Liver (tissue), 8 donors: ENCODE measurements at regions not wholly inside any gene's neighbourhood (a gene's known extent, or its start where the extent isn't known, plus 50 kb on each side); places are given as distances from the start of the nearest gene placed in this dataset.

Experiments
- DNase-seq: peaks from one replicate; pipeline ENCODE4 v3.0.0-alpha.2; 2017; ENCODE audit warnings: low spot score
- H3K27ac ChIP-seq, 2 donors: one replicate each; pipeline ENCODE4 v1.7.0; 2013; ENCODE audit warnings: inconsistent platforms in 2 of 2, low read length in 2 of 2, control low read depth in 1 of 2, low read depth in 1 of 2, mild to moderate bottlenecking in 1 of 2
- H3K27me3 ChIP-seq, 4 donors: one replicate each; pipeline versions ENCODE4 v1.6.1 to v1.7.0; 2013; ENCODE audit warnings: low read length in 3 of 4, inconsistent platforms in 1 of 4, mild to moderate bottlenecking in 1 of 4, moderate library complexity in 1 of 4; ENCODE audit not compliant: control insufficient read depth in 4 of 4, insufficient read depth in 4 of 4
- H3K36me3 ChIP-seq, 4 donors: one replicate each; pipeline versions ENCODE4 v1.6.1 to v1.7.0; 2013; ENCODE audit warnings: low read length in 3 of 4, mild to moderate bottlenecking in 3 of 4, low read depth in 1 of 4, moderate library complexity in 1 of 4; ENCODE audit not compliant: control insufficient read depth in 4 of 4, insufficient read depth in 3 of 4
- H3K4me1 ChIP-seq, 4 donors: one replicate each; pipeline versions ENCODE4 v1.6.1 to v1.7.0; 2013; ENCODE audit warnings: low read length in 3 of 4, mild to moderate bottlenecking in 3 of 4, moderate library complexity in 1 of 4; ENCODE audit not compliant: control insufficient read depth in 4 of 4, insufficient read depth in 4 of 4
- H3K4me3 ChIP-seq, 3 donors: one replicate each; pipeline versions ENCODE4 v1.6.1 to v1.7.0; 2013; ENCODE audit warnings: low read length in 3 of 3, control low read depth in 1 of 3, low read depth in 1 of 3, mild to moderate bottlenecking in 1 of 3
- H3K9ac ChIP-seq, 2 donors: one replicate each; pipeline ENCODE4 v1.7.0; 2013; ENCODE audit warnings: low read length in 2 of 2, mild to moderate bottlenecking in 2 of 2, moderate library complexity in 2 of 2, control low read depth in 1 of 2, low read depth in 1 of 2
- H3K9me3 ChIP-seq, 4 donors: one replicate each; pipeline versions ENCODE4 v1.6.1 to v1.7.0; 2013; ENCODE audit warnings: low read length in 3 of 4; ENCODE audit not compliant: control insufficient read depth in 4 of 4
- ATF3 ChIP-seq: IDR thresholded peaks from 2 replicates; pipeline ENCODE4 v1.6.1; 2016; ENCODE audit warnings: antibody characterized with exemption
- EGR1 ChIP-seq, 2 donors: IDR thresholded peaks; 2 replicates each; pipeline ENCODE4 v1.6.1; 2016 to 2018; ENCODE audit warnings: antibody characterized with exemption in 2 of 2, low read depth in 2 of 2
- FOXA1 ChIP-seq: IDR thresholded peaks from 2 replicates; pipeline ENCODE4 v1.6.1; 2016; ENCODE audit warnings: antibody characterized with exemption
- HNF4G ChIP-seq: IDR thresholded peaks from 2 replicates; pipeline ENCODE4 v1.6.1; 2016; ENCODE audit warnings: antibody characterized with exemption
- JUND ChIP-seq, 2 donors: IDR thresholded peaks; 2 replicates each; pipeline ENCODE4 v1.6.1; 2016; ENCODE audit warnings: antibody characterized with exemption in 2 of 2
- RAD21 ChIP-seq, 2 donors: IDR thresholded peaks; 2 replicates each; pipeline ENCODE4 v1.6.1; 2016; ENCODE audit warnings: antibody characterized with exemption in 2 of 2, mild to moderate bottlenecking in 2 of 2
- REST ChIP-seq: IDR thresholded peaks from 2 replicates; pipeline ENCODE4 v1.6.1; 2016; ENCODE audit warnings: antibody characterized with exemption, mild to moderate bottlenecking
- SP1 ChIP-seq: IDR thresholded peaks from 2 replicates; pipeline ENCODE4 v1.6.1; 2018; ENCODE audit warnings: antibody characterized with exemption, mild to moderate bottlenecking
- TAF1 ChIP-seq: conservative IDR thresholded peaks from 2 replicates; pipeline ENCODE4 v1.6.1; 2016; ENCODE audit warnings: antibody characterized with exemption, mild to moderate bottlenecking
- YY1 ChIP-seq: IDR thresholded peaks from 2 replicates; pipeline ENCODE4 v1.6.1; 2016; ENCODE audit warnings: antibody characterized with exemption, mild to moderate bottlenecking
- WGBS: extraction: QIAGEN DNeasy Blood & Tissue Kit; methylation state at CpG from one replicate; pipeline ENCODE4 v1.1.7; 2013; 5-methylcytosine and 5-hydroxymethylcytosine counted together
- TF ChIP-seq, protein P1 (sequence below): IDR thresholded peaks from 2 replicates; pipeline ENCODE4 v1.6.1; 2016; ENCODE audit warnings: antibody characterized with exemption
- TF ChIP-seq, protein P2 (sequence below): fragments of 150-350 bp; IDR thresholded peaks from 2 replicates; pipeline ENCODE4 v1.5.1; 2017; ENCODE audit warnings: improper control_type of control experiment, low read depth, low read length; ENCODE audit not compliant: missing input control
- TF ChIP-seq, protein P3 (sequence below): IDR thresholded peaks from 2 replicates; pipeline ENCODE4 v1.6.1; 2016; ENCODE audit warnings: antibody characterized with exemption
- donor health status: healthy.
- donor health status: healthy.
- donor health status: healthy.
- donor health status: healthy.
- donor health status: healthy.

DNA sequence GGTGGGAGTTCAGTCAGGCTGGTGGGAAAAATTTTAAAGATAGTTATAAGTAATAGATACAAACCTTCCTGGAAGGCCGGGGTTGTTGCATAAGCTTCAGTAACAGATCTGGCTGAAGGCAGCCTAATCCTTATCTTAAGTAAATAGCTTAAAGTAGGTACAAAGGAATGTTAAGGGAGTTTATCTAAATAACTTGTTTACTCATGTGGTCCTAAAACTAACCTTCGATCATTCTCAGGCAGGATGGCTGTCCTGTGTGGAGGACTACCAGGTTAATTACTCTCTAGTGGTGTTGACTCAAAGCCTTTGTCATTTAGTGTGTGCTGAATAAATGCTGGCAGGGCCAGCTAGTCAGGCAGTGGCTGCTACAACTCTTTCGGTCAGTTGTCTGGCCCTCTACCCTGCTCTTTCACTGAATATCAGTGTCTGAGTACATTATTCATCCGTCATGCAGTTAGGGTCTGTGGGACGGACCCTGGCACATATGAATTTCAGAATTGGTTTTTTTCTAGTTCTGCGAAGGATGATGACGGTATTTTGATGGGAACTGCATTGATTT, 131.6 kb upstream of the TAB2 start:
- Histone ChIP-seq H3K9ac (no peak overlapping the region), H3K4me3 (no peak overlapping the region), H3K4me1 (no peaks in the 10 kb centered on the region), H3K27me3 (no peaks in the 10 kb centered on the region), H3K36me3 (no peaks in the 10 kb centered on the region), H3K9me3 (peaks cover 0 to 6% (median 3%) of the 10 kb centered on the region in 4 donors), H3K27ac (no peak overlapping the region)
- TF ChIP-seq FOXA1 (no peak), YY1 (no peak), SP1 (no peak), JUND (IDR thresholded peaks at IDR 0.05) (no peak), TAF1 (no peak), RAD21 (IDR thresholded peaks at IDR 0.05) (no peak), REST (no peak), ATF3 (no peak), HNF4G (no peak)
- TF ChIP-seq, protein P1, sequence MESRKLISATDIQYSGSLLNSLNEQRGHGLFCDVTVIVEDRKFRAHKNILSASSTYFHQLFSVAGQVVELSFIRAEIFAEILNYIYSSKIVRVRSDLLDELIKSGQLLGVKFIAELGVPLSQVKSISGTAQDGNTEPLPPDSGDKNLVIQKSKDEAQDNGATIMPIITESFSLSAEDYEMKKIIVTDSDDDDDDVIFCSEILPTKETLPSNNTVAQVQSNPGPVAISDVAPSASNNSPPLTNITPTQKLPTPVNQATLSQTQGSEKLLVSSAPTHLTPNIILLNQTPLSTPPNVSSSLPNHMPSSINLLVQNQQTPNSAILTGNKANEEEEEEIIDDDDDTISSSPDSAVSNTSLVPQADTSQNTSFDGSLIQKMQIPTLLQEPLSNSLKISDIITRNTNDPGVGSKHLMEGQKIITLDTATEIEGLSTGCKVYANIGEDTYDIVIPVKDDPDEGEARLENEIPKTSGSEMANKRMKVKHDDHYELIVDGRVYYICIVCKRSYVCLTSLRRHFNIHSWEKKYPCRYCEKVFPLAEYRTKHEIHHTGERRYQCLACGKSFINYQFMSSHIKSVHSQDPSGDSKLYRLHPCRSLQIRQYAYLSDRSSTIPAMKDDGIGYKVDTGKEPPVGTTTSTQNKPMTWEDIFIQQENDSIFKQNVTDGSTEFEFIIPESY, result no peak
- TF ChIP-seq, protein P2, sequence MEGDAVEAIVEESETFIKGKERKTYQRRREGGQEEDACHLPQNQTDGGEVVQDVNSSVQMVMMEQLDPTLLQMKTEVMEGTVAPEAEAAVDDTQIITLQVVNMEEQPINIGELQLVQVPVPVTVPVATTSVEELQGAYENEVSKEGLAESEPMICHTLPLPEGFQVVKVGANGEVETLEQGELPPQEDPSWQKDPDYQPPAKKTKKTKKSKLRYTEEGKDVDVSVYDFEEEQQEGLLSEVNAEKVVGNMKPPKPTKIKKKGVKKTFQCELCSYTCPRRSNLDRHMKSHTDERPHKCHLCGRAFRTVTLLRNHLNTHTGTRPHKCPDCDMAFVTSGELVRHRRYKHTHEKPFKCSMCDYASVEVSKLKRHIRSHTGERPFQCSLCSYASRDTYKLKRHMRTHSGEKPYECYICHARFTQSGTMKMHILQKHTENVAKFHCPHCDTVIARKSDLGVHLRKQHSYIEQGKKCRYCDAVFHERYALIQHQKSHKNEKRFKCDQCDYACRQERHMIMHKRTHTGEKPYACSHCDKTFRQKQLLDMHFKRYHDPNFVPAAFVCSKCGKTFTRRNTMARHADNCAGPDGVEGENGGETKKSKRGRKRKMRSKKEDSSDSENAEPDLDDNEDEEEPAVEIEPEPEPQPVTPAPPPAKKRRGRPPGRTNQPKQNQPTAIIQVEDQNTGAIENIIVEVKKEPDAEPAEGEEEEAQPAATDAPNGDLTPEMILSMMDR, result no peak
- TF ChIP-seq, protein P3, sequence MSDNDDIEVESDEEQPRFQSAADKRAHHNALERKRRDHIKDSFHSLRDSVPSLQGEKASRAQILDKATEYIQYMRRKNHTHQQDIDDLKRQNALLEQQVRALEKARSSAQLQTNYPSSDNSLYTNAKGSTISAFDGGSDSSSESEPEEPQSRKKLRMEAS, result no peak
- 83% methylated on average over 7 of the region's 7 CpGs for WGBS
- DNase-seq, result no peak

DNA sequence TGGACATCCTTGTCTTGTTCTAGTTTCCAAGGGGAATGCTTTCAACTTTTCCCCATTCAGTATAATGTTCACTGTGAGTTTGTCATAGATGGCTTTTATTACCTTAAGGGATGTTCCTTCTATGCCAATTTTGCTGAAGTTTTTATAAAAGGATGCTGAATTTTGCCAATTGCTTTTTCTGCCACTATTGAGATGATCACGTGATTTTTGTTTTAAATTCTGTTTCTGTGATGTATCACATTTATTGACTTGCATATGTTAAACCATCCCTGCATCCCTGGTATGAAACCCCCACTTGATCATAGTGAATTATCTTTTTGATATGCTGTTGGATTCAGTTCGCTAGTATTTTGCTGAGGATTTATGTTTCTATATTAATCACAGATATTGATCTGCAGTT, 130.6 kb upstream of the TAB2 start:
- no peak for DNase-seq
- H3K9ac ChIP-seq, result no peak overlapping the region
- no peaks in the 10 kb centered on the region for H3K4me1 ChIP-seq
- H3K4me3 ChIP-seq, result no peak overlapping the region
- H3K27me3 ChIP-seq, result no peaks in the 10 kb centered on the region
- H3K36me3 ChIP-seq, result no peaks in the 10 kb centered on the region
- TF ChIP-seq SP1 (no peak), YY1 (no peak), RAD21 (IDR thresholded peaks at IDR 0.05) (no peak), EGR1 (IDR thresholded peaks at IDR 0.05; ENCODE audit: low read depth in 2 of 2) (no peak), HNF4G (no peak)
- WGBS, result 93% methylated on average over 2 of the region's 2 CpGs
- H3K27ac ChIP-seq, result no peak overlapping the region
- peaks cover 0 to 6% (median 3%) of the 10 kb centered on the region in 4 donors for H3K9me3 ChIP-seq
